ENCODE measurements at regions not wholly inside any gene's neighbourhood (a gene's known extent, or its start where the extent isn't known, plus 50 kb on each side); places are given as distances from the start of the nearest gene placed in this dataset.

GRCh38 chr1:60151311-60151710 lies 77.7 kb upstream of the C1orf87 start:
- H3K27ac ChIP-seq, result no peak overlapping the region
- TF ChIP-seq ZFX (IDR thresholded peaks at IDR 0.05; ENCODE audit: borderline replicate concordance), result no peak
- TF ChIP-seq CTCF (IDR thresholded peaks at IDR 0.05), result no peak

DNA sequence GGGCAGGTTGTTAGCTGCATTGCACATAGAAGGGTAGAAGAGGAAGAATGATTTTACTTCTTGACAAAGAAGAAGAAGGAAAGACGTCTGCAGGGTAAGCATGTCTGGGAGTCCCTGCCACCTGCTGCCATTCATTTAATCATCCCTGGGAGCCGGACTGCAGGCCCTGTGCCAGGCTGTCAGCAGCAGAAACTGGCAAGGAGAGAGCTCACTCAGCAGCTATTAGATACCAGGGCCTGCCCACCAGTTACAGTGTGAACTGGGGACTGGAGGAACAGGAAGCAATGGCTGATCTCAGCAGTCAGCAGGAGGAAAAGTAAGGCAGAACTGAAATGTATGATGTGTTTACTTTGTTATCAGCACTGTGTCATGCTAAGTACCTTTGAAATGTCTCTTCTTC lies 75.7 kb upstream of the C1orf87 start:
- H3K27ac ChIP-seq, result no peak overlapping the region
- TF ChIP-seq ZFX (IDR thresholded peaks at IDR 0.05; ENCODE audit: borderline replicate concordance) (no peak), CTCF (IDR thresholded peaks at IDR 0.05) (no peak)

GRCh38 chr1:60146884-60147283 lies 73.3 kb upstream of the C1orf87 start:
- TF ChIP-seq CTCF (IDR thresholded peaks at IDR 0.05) (no peak), ZFX (IDR thresholded peaks at IDR 0.05; ENCODE audit: borderline replicate concordance) (no peak)
- no peak overlapping the region for H3K27ac ChIP-seq

DNA sequence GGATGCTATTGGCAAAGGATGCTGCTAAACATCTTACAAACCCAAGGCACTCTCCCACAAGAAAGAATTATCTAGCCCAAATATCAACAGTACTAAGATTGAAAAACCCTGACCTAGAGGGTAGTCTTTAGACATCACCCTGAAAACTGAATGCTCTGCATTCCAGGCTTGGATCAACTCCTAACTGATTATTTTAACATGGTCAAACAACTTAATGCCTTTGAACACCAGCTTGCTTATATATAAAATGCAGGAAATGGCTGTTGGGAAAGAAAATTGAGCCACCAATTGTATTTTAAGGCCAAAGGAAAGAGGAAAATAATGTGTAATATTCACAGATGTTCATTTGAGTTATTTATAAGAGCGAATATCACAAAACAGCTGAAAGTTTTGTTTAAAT lies 72.2 kb upstream of the C1orf87 start:
- no peak overlapping the region for H3K27ac ChIP-seq
- TF ChIP-seq ZFX (IDR thresholded peaks at IDR 0.05; ENCODE audit: borderline replicate concordance) (no peak), CTCF (IDR thresholded peaks at IDR 0.05) (no peak)

- no peak overlapping the region for H3K27ac ChIP-seq
- TF ChIP-seq ZFX (IDR thresholded peaks at IDR 0.05; ENCODE audit: borderline replicate concordance), result no peak
- TF ChIP-seq CTCF (IDR thresholded peaks at IDR 0.05), result no peak
Measured at GRCh38 chr1:60141743-60142142, 68.2 kb upstream of the C1orf87 start.

DNA sequence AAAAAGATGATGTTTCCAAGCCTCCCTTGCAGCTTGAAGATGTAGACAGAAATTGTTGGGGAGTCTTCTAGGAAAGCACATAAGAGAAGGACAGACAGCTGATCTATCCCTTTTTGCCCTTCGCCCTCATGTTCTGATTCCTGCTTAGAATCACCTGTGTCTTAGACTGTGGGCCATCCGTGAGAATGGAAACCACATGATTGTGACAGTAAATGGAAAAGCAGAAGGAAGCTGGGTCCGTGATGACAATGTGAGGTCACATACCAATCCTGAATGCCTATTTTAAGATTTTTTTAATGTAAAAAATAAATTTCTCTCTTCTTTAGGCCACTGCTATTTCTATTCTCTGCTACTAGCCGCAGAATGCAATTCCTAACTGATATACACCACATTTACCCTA lies 67.7 kb upstream of the C1orf87 start:
- H3K27ac ChIP-seq, result no peak overlapping the region

DNA sequence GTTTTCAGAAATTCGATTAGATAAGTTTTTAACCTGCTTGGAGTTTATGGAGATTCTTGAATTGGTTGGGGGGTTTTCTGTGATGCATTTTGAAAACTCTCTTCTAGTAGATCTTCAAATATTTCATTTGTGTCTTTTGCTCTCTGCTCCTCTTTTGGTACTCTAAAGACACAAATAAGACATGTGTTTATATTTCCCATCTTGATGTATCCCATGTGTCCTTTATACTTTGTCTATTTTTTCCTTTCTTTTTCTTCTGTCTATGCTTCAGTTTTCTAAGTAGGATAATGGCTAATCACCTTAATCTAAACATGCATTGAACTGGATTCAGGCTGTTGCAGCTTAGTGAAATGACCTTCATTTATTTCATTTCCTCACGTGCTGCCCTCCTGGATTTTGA lies 63.8 kb upstream of the C1orf87 start:
- TF ChIP-seq CTCF (IDR thresholded peaks at IDR 0.05), result no peak
- TF ChIP-seq ZFX (IDR thresholded peaks at IDR 0.05; ENCODE audit: borderline replicate concordance), result no peak

More for the DNA sequence above, 67.7 kb upstream of the C1orf87 start:
- no peak for TF ChIP-seq CTCF (IDR thresholded peaks at IDR 0.05)
- no peak for TF ChIP-seq ZFX (IDR thresholded peaks at IDR 0.05; ENCODE audit: borderline replicate concordance)

More for the DNA sequence above, 63.8 kb upstream of the C1orf87 start:
- no peak overlapping the region for H3K27ac ChIP-seq
